Astrocyte (in vitro differentiated cells and primary cell): ENCODE measurements at regions not wholly inside any gene's neighbourhood (a gene's known extent, or its start where the extent isn't known, plus 50 kb on each side); places are given as distances from the start of the nearest gene placed in this dataset.

Experiments
- DNase-seq: peaks from one replicate; pipeline ENCODE4 v3.0.0-alpha.2; 2010; ENCODE audit warnings: low read depth
- FAIRE-seq: peaks from 2 replicates; lab custom pipeline; 2011; peaks lifted over from hg19 to GRCh38; lab: Jason Lieb, UNC
- H2AFZ ChIP-seq: 2 replicates; pipeline ENCODE4 v1.6.0; 2012; ENCODE audit warnings: low read depth, low read length, inconsistent platforms
- H3K27ac ChIP-seq: 2 replicates; pipeline ENCODE4 v1.5.1; 2011; ENCODE audit warnings: low read depth, low read length, inconsistent platforms
- H3K27me3 ChIP-seq: 2 replicates; pipeline ENCODE4 v1.6.0; 2011; ENCODE audit warnings: low read length, inconsistent platforms; ENCODE audit not compliant: insufficient read depth
- H3K36me3 ChIP-seq: 2 replicates; pipeline ENCODE4 v1.5.1; 2011; ENCODE audit warnings: low read length, inconsistent platforms; ENCODE audit not compliant: insufficient read depth
- H3K4me1 ChIP-seq: 2 replicates; pipeline ENCODE4 v1.5.1; 2011; ENCODE audit warnings: low read length, inconsistent platforms; ENCODE audit not compliant: insufficient read depth
- H3K4me2 ChIP-seq: 2 replicates; pipeline ENCODE4 v1.6.0; 2012; ENCODE audit warnings: low read length, inconsistent platforms
- H3K4me3 ChIP-seq: 2 replicates; pipeline ENCODE4 v1.5.1; 2011; ENCODE audit warnings: low read depth, mild to moderate bottlenecking, low read length, inconsistent platforms; ENCODE audit not compliant: insufficient read depth
- H3K79me2 ChIP-seq: 2 replicates; pipeline ENCODE4 v1.6.0; 2012; ENCODE audit warnings: mild to moderate bottlenecking, low read length, inconsistent platforms; ENCODE audit not compliant: insufficient read depth
- H3K9ac ChIP-seq: 2 replicates; pipeline ENCODE4 v1.6.0; 2012; ENCODE audit warnings: mild to moderate bottlenecking, low read length, inconsistent platforms
- H3K9me3 ChIP-seq: 2 replicates; pipeline ENCODE4 v1.5.1; 2012; ENCODE audit warnings: low read depth, mild to moderate bottlenecking, low read length, inconsistent platforms; ENCODE audit not compliant: insufficient read depth
- H4K20me1 ChIP-seq: 2 replicates; pipeline ENCODE4 v1.6.0; 2012; ENCODE audit warnings: low read length, inconsistent platforms; ENCODE audit not compliant: insufficient read depth
- H3K27ac Mint-ChIP-seq: one replicate; pipeline ENCODE4 v1.8.0; 2021; ENCODE audit warnings: mild to moderate bottlenecking, mixed read lengths; ENCODE audit not compliant: unreplicated experiment
- H3K27me3 Mint-ChIP-seq: one replicate; pipeline ENCODE4 v1.8.0; 2021; ENCODE audit warnings: low read depth, mixed read lengths; ENCODE audit not compliant: unreplicated experiment
- H3K36me3 Mint-ChIP-seq: one replicate; pipeline ENCODE4 v1.8.0; 2021; ENCODE audit warnings: low read depth, mixed read lengths; ENCODE audit not compliant: unreplicated experiment
- H3K4me1 Mint-ChIP-seq: one replicate; pipeline ENCODE4 v1.8.0; 2021; ENCODE audit warnings: low read depth, mixed read lengths; ENCODE audit not compliant: unreplicated experiment
- H3K4me3 Mint-ChIP-seq: one replicate; pipeline ENCODE4 v1.8.0; 2021; ENCODE audit warnings: mild to moderate bottlenecking, moderate library complexity, mixed read lengths; ENCODE audit not compliant: unreplicated experiment
- H3K9me3 Mint-ChIP-seq: one replicate; pipeline ENCODE4 v1.8.0; 2021; ENCODE audit warnings: mild to moderate bottlenecking, mixed read lengths; ENCODE audit not compliant: unreplicated experiment
- EZH2 ChIP-seq: IDR thresholded peaks from 2 replicates; pipeline ENCODE4 v1.6.1; 2012; ENCODE audit warnings: mild to moderate bottlenecking, low read length, inconsistent platforms; ENCODE audit not compliant: insufficient read depth
- TF ChIP-seq, protein P1 (sequence below): IDR thresholded peaks from 2 replicates; pipeline ENCODE4 v1.5.1; 2011; ENCODE audit warnings: low read depth, mild to moderate bottlenecking, inconsistent platforms, low read length, moderate library complexity; ENCODE audit not compliant: insufficient read depth

DNA sequence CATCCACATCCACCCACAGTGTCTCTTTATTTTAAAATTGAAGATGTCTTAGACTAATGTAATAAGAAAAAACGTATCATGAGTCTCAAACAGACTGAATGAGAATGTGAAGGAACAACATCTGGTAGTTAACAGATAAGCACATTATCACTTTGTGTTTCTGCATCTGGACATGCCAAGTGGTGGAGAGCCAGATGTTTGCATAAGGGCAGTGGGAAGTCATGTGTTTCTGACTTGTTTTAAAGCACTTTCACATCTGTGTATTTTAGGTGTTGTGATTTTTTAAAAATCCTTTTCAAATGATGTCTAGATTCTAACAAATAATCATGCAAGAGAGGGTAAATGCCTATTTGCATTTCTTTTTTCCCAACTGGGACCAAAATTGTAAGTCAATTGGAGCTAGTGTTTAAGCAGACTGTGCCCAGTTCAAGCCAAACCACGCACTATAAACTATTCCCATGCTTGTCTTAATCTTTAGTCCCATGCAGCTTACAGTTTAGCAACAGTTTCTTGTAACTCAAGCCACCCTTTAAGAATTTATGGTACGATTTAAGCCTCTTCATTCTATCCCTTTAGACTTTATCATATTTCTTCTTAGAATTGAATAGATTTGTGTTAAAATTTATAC, 272.7 kb upstream of the DOK6 start:
- Mint-ChIP-seq H3K9me3 (no peaks in the 10 kb centered on the region), H3K36me3 (no peaks in the 10 kb centered on the region), H3K27ac (no peak overlapping the region), H3K27me3 (no peaks in the 10 kb centered on the region), H3K4me1 (no peaks in the 10 kb centered on the region), H3K4me3 (no peak overlapping the region)
- Histone ChIP-seq H3K27me3 (no peaks in the 10 kb centered on the region), H3K9me3 (no peaks in the 10 kb centered on the region), H3K4me1 (no peaks in the 10 kb centered on the region), H3K36me3 (no peaks in the 10 kb centered on the region), H3K27ac (no peak overlapping the region), H3K79me2 (no peaks in the 10 kb centered on the region), H3K4me2 (no peak overlapping the region), H2AFZ (no peak overlapping the region), H4K20me1 (no peaks in the 10 kb centered on the region), H3K4me3 (no peak overlapping the region), H3K9ac (no peak overlapping the region)
- FAIRE-seq: no peak
- DNase-seq: no peak
- TF ChIP-seq, protein P1, sequence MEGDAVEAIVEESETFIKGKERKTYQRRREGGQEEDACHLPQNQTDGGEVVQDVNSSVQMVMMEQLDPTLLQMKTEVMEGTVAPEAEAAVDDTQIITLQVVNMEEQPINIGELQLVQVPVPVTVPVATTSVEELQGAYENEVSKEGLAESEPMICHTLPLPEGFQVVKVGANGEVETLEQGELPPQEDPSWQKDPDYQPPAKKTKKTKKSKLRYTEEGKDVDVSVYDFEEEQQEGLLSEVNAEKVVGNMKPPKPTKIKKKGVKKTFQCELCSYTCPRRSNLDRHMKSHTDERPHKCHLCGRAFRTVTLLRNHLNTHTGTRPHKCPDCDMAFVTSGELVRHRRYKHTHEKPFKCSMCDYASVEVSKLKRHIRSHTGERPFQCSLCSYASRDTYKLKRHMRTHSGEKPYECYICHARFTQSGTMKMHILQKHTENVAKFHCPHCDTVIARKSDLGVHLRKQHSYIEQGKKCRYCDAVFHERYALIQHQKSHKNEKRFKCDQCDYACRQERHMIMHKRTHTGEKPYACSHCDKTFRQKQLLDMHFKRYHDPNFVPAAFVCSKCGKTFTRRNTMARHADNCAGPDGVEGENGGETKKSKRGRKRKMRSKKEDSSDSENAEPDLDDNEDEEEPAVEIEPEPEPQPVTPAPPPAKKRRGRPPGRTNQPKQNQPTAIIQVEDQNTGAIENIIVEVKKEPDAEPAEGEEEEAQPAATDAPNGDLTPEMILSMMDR: no peak
- no peak for TF ChIP-seq EZH2

DNA sequence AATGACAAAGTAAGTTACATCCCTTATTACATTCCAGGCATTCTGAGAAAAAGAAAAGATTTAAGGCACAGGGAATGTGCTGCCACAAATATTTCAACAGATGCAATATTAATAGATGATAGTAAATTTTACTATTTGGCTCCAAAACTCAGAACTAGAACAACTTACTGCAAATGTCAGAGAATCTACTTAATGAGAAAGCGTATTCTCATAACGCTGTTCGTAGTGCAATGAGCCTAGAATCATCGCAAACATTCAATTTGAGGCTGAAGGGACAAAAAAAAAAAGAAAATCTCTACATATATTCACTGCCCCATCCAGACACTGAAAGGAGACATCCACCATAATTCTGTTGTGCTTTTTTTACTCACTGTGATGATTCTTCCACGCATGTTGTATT, 272.1 kb upstream of the DOK6 start:
- DNase-seq: no peak
- Histone ChIP-seq H4K20me1 (no peaks in the 10 kb centered on the region), H3K27ac (no peak overlapping the region), H3K36me3 (no peaks in the 10 kb centered on the region), H3K4me1 (no peaks in the 10 kb centered on the region), H3K4me2 (no peak overlapping the region), H2AFZ (no peak overlapping the region), H3K79me2 (no peaks in the 10 kb centered on the region), H3K27me3 (no peaks in the 10 kb centered on the region), H3K9ac (no peak overlapping the region), H3K4me3 (no peak overlapping the region), H3K9me3 (no peaks in the 10 kb centered on the region)
- TF ChIP-seq, protein P1: no peak
- no peak for TF ChIP-seq EZH2
- H3K4me3 Mint-ChIP-seq: no peak overlapping the region
- no peak overlapping the region for H3K27ac Mint-ChIP-seq
- no peaks in the 10 kb centered on the region for H3K9me3 Mint-ChIP-seq
- no peaks in the 10 kb centered on the region for H3K36me3 Mint-ChIP-seq
- FAIRE-seq: no peak
- no peaks in the 10 kb centered on the region for H3K27me3 Mint-ChIP-seq
- no peaks in the 10 kb centered on the region for H3K4me1 Mint-ChIP-seq

DNA sequence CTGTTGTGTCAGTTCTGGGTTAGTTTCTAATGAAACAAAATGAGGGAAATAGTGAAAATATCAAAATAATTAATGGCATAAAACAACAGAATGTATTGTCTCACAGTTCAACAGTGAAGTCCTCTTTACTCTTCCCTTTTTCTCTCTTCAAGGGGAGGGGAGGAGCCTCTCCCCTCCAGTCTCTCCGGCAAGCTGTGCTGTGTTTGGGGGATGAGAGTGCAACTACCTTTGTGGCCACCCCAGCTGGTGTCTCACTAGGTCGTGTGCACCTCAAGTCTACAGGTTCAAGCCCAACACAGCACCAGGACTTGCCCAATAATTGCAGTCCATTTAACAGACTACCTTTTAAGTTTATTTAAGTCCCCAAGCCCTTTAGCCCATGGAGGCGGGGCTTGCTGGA, 271.7 kb upstream of the DOK6 start:
- Mint-ChIP-seq H3K27ac (no peak overlapping the region), H3K4me3 (no peak overlapping the region), H3K4me1 (no peaks in the 10 kb centered on the region), H3K27me3 (no peaks in the 10 kb centered on the region), H3K9me3 (no peaks in the 10 kb centered on the region), H3K36me3 (no peaks in the 10 kb centered on the region)
- Histone ChIP-seq H3K4me3 (no peak overlapping the region), H3K27me3 (no peaks in the 10 kb centered on the region), H4K20me1 (no peaks in the 10 kb centered on the region), H3K4me2 (no peak overlapping the region), H3K9me3 (no peaks in the 10 kb centered on the region), H3K79me2 (no peaks in the 10 kb centered on the region), H3K9ac (no peak overlapping the region), H2AFZ (no peak overlapping the region), H3K4me1 (no peaks in the 10 kb centered on the region), H3K27ac (no peak overlapping the region), H3K36me3 (no peaks in the 10 kb centered on the region)
- TF ChIP-seq, protein P1: no peak
- no peak for TF ChIP-seq EZH2
- DNase-seq (no peak), FAIRE-seq (no peak)
